ENCODE measurements at regions not wholly inside any gene's neighbourhood (a gene's known extent, or its start where the extent isn't known, plus 50 kb on each side); places are given as distances from the start of the nearest gene placed in this dataset.

- Histone ChIP-seq H2AFZ (replicated peaks; ENCODE audit: low read length, poor library complexity) (no peak overlapping the region), H3K36me3 (ENCODE audit: control insufficient read depth, insufficient read depth, low read length) (no peaks in the 10 kb centered on the region), H3K18ac (ENCODE audit: low read depth, low read length) (no peak overlapping the region), H2BK15ac (ENCODE audit: low read depth, low read length) (no peak overlapping the region), H3K27ac (ENCODE audit: insufficient read depth, low read length) (no peak overlapping the region), H3K9ac (ENCODE audit: low read depth, low read length) (no peak overlapping the region), H3K9me3 (ENCODE audit: control insufficient read depth, insufficient read depth, low read length) (no peaks in the 10 kb centered on the region), H3K9me1 (ENCODE audit: insufficient read depth, low read length) (no peaks in the 10 kb centered on the region), H4K5ac (ENCODE audit: low read depth, low read length) (no peak overlapping the region), H3K14ac (replicated peaks; ENCODE audit: low read depth, low read length) (no peak overlapping the region), H3K4me1 (ENCODE audit: control insufficient read depth, insufficient read depth, low read length) (no peaks in the 10 kb centered on the region), H3K79me1 (ENCODE audit: low read depth in 1 of 2, low read length in 2 of 2) (no peaks in the 10 kb centered on the region), H2AK9ac (replicated peaks; ENCODE audit: low read depth, low read length, poor library complexity) (no peak overlapping the region), H4K91ac (ENCODE audit: insufficient read depth, low read depth, low read length) (no peak overlapping the region), H2BK120ac (ENCODE audit: low read depth, low read length) (no peak overlapping the region), H3K4me3 (ENCODE audit: insufficient read depth, low read depth, low read length) (no peak overlapping the region), H3K23ac (ENCODE audit: low read depth, low read length) (no peak overlapping the region), H4K8ac (ENCODE audit: low read depth in 2 of 2, low read length in 2 of 2) (no peak overlapping the region), H2BK20ac (ENCODE audit: low read depth, low read length) (no peak overlapping the region), H4K20me1 (ENCODE audit: insufficient read depth, low read length) (no peaks in the 10 kb centered on the region), H2BK5ac (ENCODE audit: low read depth, low read length, poor library complexity, severe bottlenecking) (no peak overlapping the region), H3K4ac (ENCODE audit: low read depth, low read length) (no peak overlapping the region), H3K27me3 (ENCODE audit: control insufficient read depth, insufficient read depth, low read length) (peaks cover 32% of the 10 kb centered on the region), H2AK5ac (ENCODE audit: low read depth, low read length) (no peak overlapping the region), H3K56ac (ENCODE audit: extremely low read depth, insufficient read depth, low read length) (no peak overlapping the region), H3K4me2 (ENCODE audit: low read depth, low read length) (no peak overlapping the region)
- intact Hi-C loops (cut with micrococcal nuclease), result no loop called here
- ChIA-PET POLR2A (ENCODE audit: unreplicated experiment) (no interaction called here), CTCF (interaction anchor here (1.0 kb wide), 1 partner anchor 102 kb away, joined by 3 read pairs; no protein-coding TSS in a partner anchor)
- ATAC-seq (ENCODE audit: low read depth) (no peak), DNase-seq (no peak)
- dilution Hi-C loops (cut with HindIII; ENCODE audit: low sequenced_read_pairs, unreplicated experiment), result no loop called here
- in situ Hi-C loops (cut with MboI; ENCODE audit: low sequenced_read_pairs), result no loop called here
- no TSS peak for BruUV-seq (replicated peaks)
- TF ChIP-seq CTCF (conservative IDR thresholded peaks at IDR 0.05; ENCODE audit: low read depth, low read length) (no peak), CHD1 (IDR thresholded peaks at IDR 0.05; ENCODE audit: low read depth, low read length) (no peak), FOS (IDR thresholded peaks at IDR 0.05; ENCODE audit: low read depth, low read length) (no peak), CEBPB (IDR thresholded peaks at IDR 0.05; ENCODE audit: low read depth, low read length) (no peak), RCOR1 (IDR thresholded peaks at IDR 0.05; ENCODE audit: insufficient replicate concordance, low read length) (no peak), NFE2L2 (IDR thresholded peaks at IDR 0.05; ENCODE audit: low read depth, low read length) (no peak), MXI1 (IDR thresholded peaks at IDR 0.05; ENCODE audit: borderline replicate concordance, low read depth, low read length) (no peak), SMC3 (IDR thresholded peaks at IDR 0.05; ENCODE audit: low read depth, low read length) (no peak), MAFK (IDR thresholded peaks at IDR 0.05; ENCODE audit: low read depth, low read length) (no peak), ELK1 (IDR thresholded peaks at IDR 0.05; ENCODE audit: borderline replicate concordance, low read depth, low read length) (no peak)
- WGBS, 2 experiments (ENCODE audit: extremely low coverage in 2 of 2, insufficient read length in 1 of 2), result no CpG with 5 or more reads among the region's 4 CpGs
These were observed 117.7 kb upstream of the RAB12 start for GRCh38 chr18:8491516-8491915.
